ENCODE measurements at regions not wholly inside any gene's neighbourhood (a gene's known extent, or its start where the extent isn't known, plus 50 kb on each side); places are given as distances from the start of the nearest gene placed in this dataset.

GRCh38 chr2:234324116-234324515 lies 172.8 kb downstream of the ARL4C start:
- no peak for DNase-seq
- Histone ChIP-seq H3K27ac (no peak overlapping the region), H3K4me1 (no peaks in the 10 kb centered on the region), H3K4me3 (no peak overlapping the region), H3K9me3 (no peaks in the 10 kb centered on the region), H3K36me3 (no peaks in the 10 kb centered on the region), H3K27me3 (no peaks in the 10 kb centered on the region)
- TF ChIP-seq CTCF (IDR thresholded peaks at IDR 0.05) = no peak
- intact Hi-C loops (cut with DNase I; ENCODE audit: low total_unique reads) = no loop called here

GRCh38 chr2:234322766-234323465 lies 174.0 kb downstream of the ARL4C start:
- H3K27ac ChIP-seq = no peak overlapping the region
- H3K4me3 ChIP-seq = no peak overlapping the region
- no peaks in the 10 kb centered on the region for H3K9me3 ChIP-seq
- DNase-seq = no peak
- no peaks in the 10 kb centered on the region for H3K36me3 ChIP-seq
- H3K27me3 ChIP-seq = no peaks in the 10 kb centered on the region
- no peak for TF ChIP-seq CTCF (IDR thresholded peaks at IDR 0.05)
- intact Hi-C loops (cut with DNase I; ENCODE audit: low total_unique reads) = no loop called here
- no peaks in the 10 kb centered on the region for H3K4me1 ChIP-seq

GRCh38 chr2:234320066-234320465 lies 176.8 kb downstream of the ARL4C start:
- no peak overlapping the region for H3K4me3 ChIP-seq
- no peaks in the 10 kb centered on the region for H3K27me3 ChIP-seq
- DNase-seq = no peak
- no peaks in the 10 kb centered on the region for H3K4me1 ChIP-seq
- TF ChIP-seq CTCF (IDR thresholded peaks at IDR 0.05) = no peak
- H3K27ac ChIP-seq = no peak overlapping the region
- intact Hi-C loops (cut with DNase I; ENCODE audit: low total_unique reads) = no loop called here
- H3K9me3 ChIP-seq = no peaks in the 10 kb centered on the region
- no peaks in the 10 kb centered on the region for H3K36me3 ChIP-seq

- DNase-seq = no peak
- intact Hi-C loops (cut with DNase I; ENCODE audit: low total_unique reads) = no loop called here
These were observed 178.5 kb downstream of the ARL4C start for GRCh38 chr2:234318361-234318760.

GRCh38 chr2:234313558-234313957 lies 183.3 kb downstream of the ARL4C start:
- TF ChIP-seq CTCF (IDR thresholded peaks at IDR 0.05) = no peak
- intact Hi-C loops (cut with DNase I; ENCODE audit: low total_unique reads) = no loop called here
- Histone ChIP-seq H3K27me3 (no peaks in the 10 kb centered on the region), H3K9me3 (no peaks in the 10 kb centered on the region), H3K27ac (no peak overlapping the region), H3K4me1 (no peaks in the 10 kb centered on the region), H3K4me3 (no peak overlapping the region), H3K36me3 (no peaks in the 10 kb centered on the region)
- no peak for DNase-seq

More at GRCh38 chr2:234318361-234318760, 178.5 kb downstream of the ARL4C start:
- Histone ChIP-seq H3K36me3 (no peaks in the 10 kb centered on the region), H3K27ac (no peak overlapping the region), H3K4me3 (no peak overlapping the region), H3K4me1 (no peaks in the 10 kb centered on the region), H3K27me3 (no peaks in the 10 kb centered on the region), H3K9me3 (no peaks in the 10 kb centered on the region)
- no peak for TF ChIP-seq CTCF (IDR thresholded peaks at IDR 0.05)

- H3K27ac ChIP-seq = no peak overlapping the region
- no peak for TF ChIP-seq CTCF (IDR thresholded peaks at IDR 0.05)
- no peaks in the 10 kb centered on the region for H3K36me3 ChIP-seq
- peaks cover 0 to under 1% (median 0%) of the 10 kb centered on the region in 4 donors for H3K4me1 ChIP-seq
- intact Hi-C loops (cut with DNase I; ENCODE audit: low total_unique reads) = no loop called here
- H3K9me3 ChIP-seq = no peaks in the 10 kb centered on the region
- DNase-seq = no peak
- H3K27me3 ChIP-seq = no peaks in the 10 kb centered on the region
- no peak overlapping the region for H3K4me3 ChIP-seq
These were observed 186.7 kb downstream of the ARL4C start for GRCh38 chr2:234310166-234310565.

Measured in tibial artery (tissue), 4 donors.